ENCODE measurements at regions not wholly inside any gene's neighbourhood (a gene's known extent, or its start where the extent isn't known, plus 50 kb on each side); places are given as distances from the start of the nearest gene placed in this dataset.

DNA sequence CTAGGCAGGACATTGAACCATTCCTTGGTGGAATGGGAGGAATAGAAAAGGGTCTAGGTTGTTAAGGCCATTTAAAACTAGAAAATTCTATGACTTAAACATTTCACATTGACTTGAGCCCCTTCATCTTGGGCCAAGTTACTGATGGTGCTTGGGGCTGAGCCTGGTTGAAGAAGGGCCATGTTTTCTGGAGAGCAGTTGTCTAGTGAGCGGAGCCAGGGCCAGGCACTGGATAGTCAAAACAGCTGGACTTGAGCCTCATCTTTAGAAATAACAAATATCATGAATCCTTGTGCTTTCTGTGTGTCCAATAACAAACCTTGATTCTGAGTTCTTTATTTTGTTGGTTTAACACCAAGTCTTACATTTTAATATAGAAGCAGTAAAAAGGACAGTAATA, 134.6 kb upstream of the TCF21 start (continued):
- TF ChIP-seq PHF5A (CRISPR knock-in tag; IDR thresholded peaks at IDR 0.05; ENCODE audit: low read depth, unreplicated experiment) (no peak), NFIB (CRISPR knock-in tag; IDR thresholded peaks at IDR 0.05; ENCODE audit: borderline replicate concordance) (no peak), ZNF282 (IDR thresholded peaks at IDR 0.05; ENCODE audit: partially characterized antibody) (no peak), MBD4 (IDR thresholded peaks at IDR 0.05; ENCODE audit: borderline replicate concordance, low read length) (no peak), ZMAT3 (CRISPR knock-in tag; conservative IDR thresholded peaks at IDR 0.05) (no peak), JDP2 (CRISPR knock-in tag; IDR thresholded peaks at IDR 0.05; ENCODE audit: borderline replicate concordance) (no peak)
- TF ChIP-seq, protein P1, sequence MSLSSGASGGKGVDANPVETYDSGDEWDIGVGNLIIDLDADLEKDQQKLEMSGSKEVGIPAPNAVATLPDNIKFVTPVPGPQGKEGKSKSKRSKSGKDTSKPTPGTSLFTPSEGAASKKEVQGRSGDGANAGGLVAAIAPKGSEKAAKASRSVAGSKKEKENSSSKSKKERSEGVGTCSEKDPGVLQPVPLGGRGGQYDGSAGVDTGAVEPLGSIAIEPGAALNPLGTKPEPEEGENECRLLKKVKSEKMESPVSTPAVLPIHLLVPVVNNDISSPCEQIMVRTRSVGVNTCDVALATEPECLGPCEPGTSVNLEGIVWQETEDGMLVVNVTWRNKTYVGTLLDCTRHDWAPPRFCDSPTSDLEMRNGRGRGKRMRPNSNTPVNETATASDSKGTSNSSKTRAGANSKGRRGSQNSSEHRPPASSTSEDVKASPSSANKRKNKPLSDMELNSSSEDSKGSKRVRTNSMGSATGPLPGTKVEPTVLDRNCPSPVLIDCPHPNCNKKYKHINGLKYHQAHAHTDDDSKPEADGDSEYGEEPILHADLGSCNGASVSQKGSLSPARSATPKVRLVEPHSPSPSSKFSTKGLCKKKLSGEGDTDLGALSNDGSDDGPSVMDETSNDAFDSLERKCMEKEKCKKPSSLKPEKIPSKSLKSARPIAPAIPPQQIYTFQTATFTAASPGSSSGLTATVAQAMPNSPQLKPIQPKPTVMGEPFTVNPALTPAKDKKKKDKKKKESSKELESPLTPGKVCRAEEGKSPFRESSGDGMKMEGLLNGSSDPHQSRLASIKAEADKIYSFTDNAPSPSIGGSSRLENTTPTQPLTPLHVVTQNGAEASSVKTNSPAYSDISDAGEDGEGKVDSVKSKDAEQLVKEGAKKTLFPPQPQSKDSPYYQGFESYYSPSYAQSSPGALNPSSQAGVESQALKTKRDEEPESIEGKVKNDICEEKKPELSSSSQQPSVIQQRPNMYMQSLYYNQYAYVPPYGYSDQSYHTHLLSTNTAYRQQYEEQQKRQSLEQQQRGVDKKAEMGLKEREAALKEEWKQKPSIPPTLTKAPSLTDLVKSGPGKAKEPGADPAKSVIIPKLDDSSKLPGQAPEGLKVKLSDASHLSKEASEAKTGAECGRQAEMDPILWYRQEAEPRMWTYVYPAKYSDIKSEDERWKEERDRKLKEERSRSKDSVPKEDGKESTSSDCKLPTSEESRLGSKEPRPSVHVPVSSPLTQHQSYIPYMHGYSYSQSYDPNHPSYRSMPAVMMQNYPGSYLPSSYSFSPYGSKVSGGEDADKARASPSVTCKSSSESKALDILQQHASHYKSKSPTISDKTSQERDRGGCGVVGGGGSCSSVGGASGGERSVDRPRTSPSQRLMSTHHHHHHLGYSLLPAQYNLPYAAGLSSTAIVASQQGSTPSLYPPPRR (CRISPR knock-in tag; IDR thresholded peaks at IDR 0.05; ENCODE audit: borderline replicate concordance) = no peak
- TF ChIP-seq, protein P2, sequence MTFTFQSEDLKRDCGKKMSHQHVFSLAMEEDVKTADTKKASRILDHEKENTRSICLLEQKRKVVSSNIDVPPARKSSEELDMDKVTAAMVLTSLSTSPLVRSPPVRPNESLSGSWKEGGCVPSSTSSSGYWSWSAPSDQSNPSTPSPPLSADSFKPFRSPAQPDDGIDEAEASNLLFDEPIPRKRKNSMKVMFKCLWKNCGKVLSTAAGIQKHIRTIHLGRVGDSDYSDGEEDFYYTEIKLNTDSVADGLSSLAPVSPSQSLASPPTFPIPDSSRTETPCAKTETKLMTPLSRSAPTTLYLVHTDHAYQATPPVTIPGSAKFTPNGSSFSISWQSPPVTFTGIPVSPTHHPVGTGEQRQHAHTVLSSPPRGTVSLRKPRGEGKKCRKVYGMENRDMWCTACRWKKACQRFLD (CRISPR knock-in tag; IDR thresholded peaks at IDR 0.05; ENCODE audit: borderline replicate concordance) = no peak
